HG02840 (cell line): ENCODE measurements at regions not wholly inside any gene's neighbourhood (a gene's known extent, or its start where the extent isn't known, plus 50 kb on each side); places are given as distances from the start of the nearest gene placed in this dataset.

ENCODE experiments used
- ATAC-seq: cut with Tn5 transposase; IDR thresholded peaks from one replicate; pipeline ENCODE4 v1.9.1; 2021; ENCODE audit warnings: mild to moderate bottlenecking, moderate library complexity, moderate number of reproducible peaks; ENCODE audit not compliant: unreplicated experiment, low FRiP score

GRCh38 chr2:221786297-221786926 is 214.3 kb upstream of the EPHA4 start:
- ATAC-seq, result no peak

- ATAC-seq, result no peak
These were observed 208.2 kb upstream of the EPHA4 start for GRCh38 chr2:221780281-221780688.

GRCh38 chr2:221779614-221780067 is 207.5 kb upstream of the EPHA4 start:
- ATAC-seq, result no peak

GRCh38 chr2:221778025-221778424 is 205.9 kb upstream of the EPHA4 start:
- ATAC-seq, result no peak

GRCh38 chr2:221777119-221777518 is 205.0 kb upstream of the EPHA4 start:
- ATAC-seq, result no peak

- no peak for ATAC-seq
These were observed 203.0 kb upstream of the EPHA4 start for GRCh38 chr2:221775096-221775495.

- ATAC-seq, result no peak
These were observed 202.0 kb upstream of the EPHA4 start for GRCh38 chr2:221774136-221774535.

- ATAC-seq, result no peak
These were observed 199.2 kb upstream of the EPHA4 start for GRCh38 chr2:221771297-221771696.

GRCh38 chr2:221767106-221768012 is 195.3 kb upstream of the EPHA4 start:
- ATAC-seq, result no peak

- no peak for ATAC-seq
These were observed 190.4 kb upstream of the EPHA4 start for GRCh38 chr2:221762496-221762895.

- no peak for ATAC-seq
These were observed 189.2 kb upstream of the EPHA4 start for GRCh38 chr2:221761260-221761659.

GRCh38 chr2:221758076-221758475 is 186.0 kb upstream of the EPHA4 start:
- ATAC-seq, result no peak

GRCh38 chr2:221753401-221753800 is 181.3 kb upstream of the EPHA4 start:
- no peak for ATAC-seq

- ATAC-seq, result no peak
These were observed 180.7 kb upstream of the EPHA4 start for GRCh38 chr2:221752781-221753180.

GRCh38 chr2:221750316-221750715 is 178.2 kb upstream of the EPHA4 start:
- no peak for ATAC-seq

GRCh38 chr2:221747289-221747972 is 175.3 kb upstream of the EPHA4 start:
- peak; percentile 65 for ATAC-seq

- no peak for ATAC-seq
These were observed 169.6 kb upstream of the EPHA4 start for GRCh38 chr2:221741496-221742211.

- peak; percentile 80 for ATAC-seq
These were observed 159.5 kb upstream of the EPHA4 start for GRCh38 chr2:221731432-221732145.

- ATAC-seq, result no peak
These were observed 154.9 kb upstream of the EPHA4 start for GRCh38 chr2:221726894-221727513.
